GM18870 (cell line): ENCODE measurements at regions not wholly inside any gene's neighbourhood (a gene's known extent, or its start where the extent isn't known, plus 50 kb on each side); places are given as distances from the start of the nearest gene placed in this dataset.
"Not testable (repeated sequence)": the region's sequence is repeated elsewhere in the genome, so short reads cannot be mapped to it uniquely, and the experiment has no call there.

Experiments
- ATAC-seq: cut with Tn5 transposase; IDR thresholded peaks from one replicate; pipeline ENCODE4 v1.9.1; 2021; ENCODE audit warnings: moderate library complexity; ENCODE audit not compliant: unreplicated experiment

DNA sequence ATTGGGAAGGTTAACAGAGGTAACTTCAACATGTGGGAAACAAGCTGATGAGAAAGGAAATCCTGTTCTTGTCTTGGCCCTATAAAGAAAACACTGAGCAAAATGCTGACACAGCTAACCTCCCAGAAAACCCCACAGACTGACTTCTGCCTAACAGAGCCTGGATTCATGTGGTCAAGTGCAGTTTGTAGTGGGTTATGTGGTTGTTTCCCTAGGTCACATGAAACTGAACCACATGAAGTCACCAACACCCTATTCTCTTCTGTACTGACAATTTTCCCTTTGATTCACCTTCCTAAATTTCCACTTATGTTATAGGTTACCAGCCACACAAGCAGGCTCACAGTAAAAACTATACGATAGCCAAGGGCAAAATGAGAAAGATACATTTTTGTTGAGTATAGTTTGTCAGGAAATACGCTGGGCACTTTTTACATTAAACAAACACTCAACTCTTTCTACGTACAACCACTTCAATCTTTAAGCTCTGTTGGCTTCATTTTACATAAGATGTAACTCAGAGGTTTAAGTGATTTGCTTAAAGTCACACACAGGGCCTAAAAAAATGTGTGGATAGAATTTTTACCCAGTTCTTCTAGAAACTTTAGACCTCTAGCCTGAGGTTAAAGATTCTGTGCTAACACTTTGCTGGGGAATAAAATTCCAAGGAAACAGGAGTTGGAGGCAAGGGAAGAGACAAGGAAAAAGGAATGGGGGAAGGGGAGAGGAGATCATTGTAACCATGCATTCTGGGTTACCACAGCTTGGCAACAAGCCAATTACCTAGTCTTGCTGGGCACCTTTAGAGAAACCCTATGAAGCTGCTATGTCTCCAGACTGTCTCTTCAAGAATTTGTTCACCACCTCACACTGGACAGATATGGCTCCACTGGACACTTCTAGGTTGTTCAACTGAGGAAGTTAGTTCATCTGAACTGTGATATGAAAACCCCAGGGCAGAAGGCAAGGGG is 601.6 kb upstream of the USP24 start:
- no peak for ATAC-seq

DNA sequence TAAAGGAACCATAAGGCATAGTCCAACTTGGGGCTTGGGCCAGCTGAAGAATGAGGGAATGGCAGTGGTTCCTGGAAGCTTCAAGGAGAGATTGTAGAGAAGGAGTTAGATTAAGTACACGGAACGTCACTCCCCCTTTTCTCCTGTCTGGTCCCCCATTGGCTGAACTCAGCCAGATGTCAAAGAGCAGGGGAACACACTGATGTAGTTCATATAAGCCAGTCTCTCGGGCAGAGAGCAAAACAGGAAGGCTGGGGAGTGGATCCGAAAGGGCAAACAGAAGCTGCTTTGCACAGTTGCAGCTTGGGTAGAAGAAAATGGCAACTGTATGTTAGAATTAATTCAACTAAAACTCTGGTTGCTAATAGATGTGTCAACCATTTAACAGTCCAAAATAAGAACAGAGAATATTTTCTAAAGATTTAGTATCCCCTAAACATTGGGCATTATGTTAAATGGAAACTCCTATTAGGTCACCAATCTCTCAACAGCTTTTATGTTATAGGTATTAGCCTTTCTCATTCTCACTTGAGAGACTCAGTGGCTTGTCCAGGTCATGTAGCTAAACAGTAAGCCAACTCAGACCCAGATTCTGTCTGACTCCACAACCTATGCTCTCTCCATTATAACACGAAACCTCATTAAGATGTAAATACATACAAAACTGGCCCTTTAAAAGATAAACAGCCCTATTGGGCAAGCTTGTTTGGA is 600.7 kb upstream of the USP24 start:
- ATAC-seq: no peak

DNA sequence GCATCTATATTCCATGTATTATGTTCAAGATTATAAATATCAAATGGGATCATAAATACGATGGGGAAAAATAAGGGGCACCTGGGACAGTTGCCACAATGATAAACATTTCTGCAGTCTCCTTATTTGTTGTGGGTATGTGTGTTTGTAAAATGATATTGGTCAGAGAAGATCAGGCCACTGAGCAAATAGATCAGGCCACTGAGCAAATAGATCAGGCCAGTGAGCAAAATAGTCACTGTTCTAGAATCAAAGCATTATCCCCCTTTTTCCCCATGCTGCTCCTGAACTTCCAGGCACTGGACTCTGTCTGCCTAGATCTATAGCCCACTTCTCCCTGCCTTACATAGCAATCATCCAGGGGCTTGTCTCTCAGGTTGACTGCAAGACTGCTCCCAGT is 599.8 kb upstream of the USP24 start:
- no peak for ATAC-seq

DNA sequence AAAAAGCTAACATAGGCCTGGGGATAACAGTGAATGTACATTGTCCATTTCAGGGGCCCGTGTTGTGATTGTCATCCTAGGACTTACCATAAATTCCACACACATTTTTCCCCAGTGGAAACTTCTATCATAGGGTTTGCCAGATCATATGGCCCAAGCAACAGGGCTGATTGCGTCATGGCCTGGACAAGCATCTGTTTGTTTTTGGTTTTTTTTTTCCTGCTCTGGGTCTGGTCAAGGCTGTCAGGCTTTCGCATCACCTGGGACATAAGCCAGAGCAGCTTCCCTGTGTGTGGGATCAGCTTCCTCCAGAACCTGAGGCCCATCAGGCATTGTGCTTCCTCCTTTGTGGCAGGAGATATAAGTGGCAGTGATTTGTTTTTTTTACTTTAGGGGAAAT is 598.5 kb upstream of the USP24 start:
- ATAC-seq: no peak

DNA sequence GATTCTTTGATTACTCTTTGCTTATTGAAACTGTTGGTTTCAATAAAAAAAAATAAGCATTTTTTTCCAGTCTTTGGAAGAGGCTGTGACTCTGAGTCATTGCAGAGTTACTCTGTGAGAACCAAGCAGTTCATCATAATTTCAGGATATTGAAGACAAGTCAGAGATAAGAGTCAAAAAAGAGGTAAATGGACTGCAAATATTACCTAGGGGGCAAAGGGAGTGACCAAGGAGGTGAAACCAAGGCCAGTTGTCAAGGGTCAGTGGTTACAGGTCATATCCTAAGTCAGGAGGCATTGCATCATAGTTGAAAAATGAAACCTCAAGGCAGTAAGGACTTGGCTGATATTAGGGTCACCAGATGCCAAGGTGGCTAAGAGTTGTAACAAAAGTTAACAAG is 597.1 kb upstream of the USP24 start:
- ATAC-seq: no peak

DNA sequence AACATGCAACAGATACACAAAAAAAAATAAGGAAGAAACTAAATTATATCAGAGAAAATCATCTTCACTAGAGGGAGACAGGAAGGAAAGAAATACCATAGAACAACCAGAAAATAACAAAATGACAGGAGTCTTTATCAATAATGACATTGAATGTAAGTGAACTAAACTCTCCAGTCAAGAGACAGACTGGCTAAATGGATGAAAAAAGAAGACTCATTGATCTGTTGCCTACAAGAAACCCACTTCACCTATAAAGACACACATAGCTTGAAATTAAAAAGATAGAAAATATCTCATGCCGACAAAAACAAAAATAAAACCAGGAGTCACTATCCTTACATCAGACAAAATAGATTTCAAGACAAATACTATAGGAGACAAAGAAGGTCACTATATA is 593.1 kb upstream of the USP24 start:
- ATAC-seq: no peak

DNA sequence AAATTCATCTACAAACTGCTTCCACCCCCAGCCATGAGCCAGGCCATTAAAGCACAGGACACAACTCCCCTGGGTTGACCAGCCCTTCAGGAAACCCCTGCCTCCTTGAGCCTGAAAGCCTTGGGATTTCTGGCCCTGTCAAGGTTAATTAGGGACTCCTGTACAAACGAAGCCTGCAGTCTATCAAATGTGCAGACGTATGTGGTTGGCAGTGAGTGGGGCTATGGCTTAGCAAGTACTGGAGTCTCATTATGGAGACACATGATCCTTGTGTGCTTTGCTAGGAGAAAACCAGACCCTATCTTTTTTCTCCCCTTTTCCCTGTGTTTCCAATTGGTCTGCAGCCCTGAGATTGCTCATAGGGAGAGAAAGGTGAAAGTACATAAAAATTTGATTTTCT is 588.3 kb upstream of the USP24 start:
- no peak for ATAC-seq

DNA sequence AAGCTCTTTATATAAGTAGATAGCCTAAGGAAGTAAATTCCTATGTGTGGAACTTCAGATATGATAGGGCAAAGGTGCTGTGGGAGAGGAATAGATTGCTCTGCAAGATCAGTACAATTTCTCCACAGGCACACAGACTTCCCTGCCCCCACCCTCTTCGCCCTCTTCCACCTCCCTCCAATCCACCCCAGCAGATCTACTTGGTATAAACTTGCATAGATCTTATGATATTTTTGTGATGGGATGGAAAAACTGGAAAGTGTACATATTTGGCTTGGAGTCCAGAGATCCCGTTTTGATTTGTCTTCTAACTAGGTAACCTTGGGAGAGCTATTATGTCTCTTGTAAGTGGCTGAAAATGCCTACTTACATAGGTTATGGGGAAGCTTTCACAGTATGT is 586.3 kb upstream of the USP24 start:
- no peak for ATAC-seq

DNA sequence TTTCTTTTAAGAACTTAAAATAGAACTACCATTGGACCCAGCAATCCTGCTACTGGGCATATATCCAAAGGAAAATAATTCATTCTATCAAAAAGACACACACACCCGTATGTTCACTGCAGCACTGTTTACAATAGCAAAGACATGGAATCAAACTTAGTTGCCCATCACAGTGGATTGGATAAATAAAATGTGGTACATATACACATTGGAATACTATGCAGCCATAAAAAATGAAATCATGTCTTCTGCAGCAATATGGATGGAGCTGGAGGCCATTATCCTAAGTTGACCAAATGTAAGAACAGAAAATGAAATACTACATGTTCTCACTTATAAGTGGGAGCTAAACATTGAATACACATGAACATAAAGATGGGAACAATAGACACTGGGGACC is 585.3 kb upstream of the USP24 start:
- ATAC-seq: no peak

DNA sequence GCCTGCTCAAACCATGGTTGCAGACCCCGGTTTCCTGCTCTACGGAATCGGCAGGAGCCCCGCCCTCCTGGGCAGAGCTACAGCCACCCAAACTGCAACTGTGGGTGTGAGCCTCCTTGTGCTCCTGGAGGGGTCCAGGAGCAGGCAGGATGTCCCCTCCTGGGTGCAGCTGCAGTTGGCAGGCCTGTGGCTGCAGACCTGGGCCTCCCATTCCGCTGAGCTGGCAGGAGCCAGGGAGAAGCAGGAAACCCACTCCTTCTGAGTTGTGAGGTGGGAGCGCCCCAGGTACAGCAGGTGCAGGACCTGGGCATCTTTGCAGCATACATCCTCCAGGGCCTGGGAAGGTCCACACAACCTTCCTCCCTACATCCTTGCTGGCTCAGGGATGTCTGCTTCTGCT is 578.7 kb upstream of the USP24 start:
- no peak for ATAC-seq

DNA sequence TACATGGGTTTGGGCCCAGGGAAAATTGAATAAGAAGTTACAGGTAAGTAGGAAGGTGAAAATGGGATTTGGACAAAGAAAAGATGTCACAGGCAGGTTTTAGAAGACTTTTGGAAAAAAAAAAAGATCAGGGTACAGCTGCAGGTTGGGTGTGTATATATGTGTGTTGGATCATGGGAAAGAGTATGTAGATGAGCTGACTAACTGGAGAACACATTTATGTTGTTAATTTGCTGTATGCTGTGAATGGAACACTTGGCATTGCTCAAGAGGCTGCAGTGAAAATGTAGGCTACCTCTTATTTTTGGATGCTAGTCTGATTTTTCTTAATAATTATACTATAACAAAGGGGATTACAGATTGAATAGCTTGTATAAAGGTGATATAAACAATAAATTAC is 577.7 kb upstream of the USP24 start:
- ATAC-seq: no peak

DNA sequence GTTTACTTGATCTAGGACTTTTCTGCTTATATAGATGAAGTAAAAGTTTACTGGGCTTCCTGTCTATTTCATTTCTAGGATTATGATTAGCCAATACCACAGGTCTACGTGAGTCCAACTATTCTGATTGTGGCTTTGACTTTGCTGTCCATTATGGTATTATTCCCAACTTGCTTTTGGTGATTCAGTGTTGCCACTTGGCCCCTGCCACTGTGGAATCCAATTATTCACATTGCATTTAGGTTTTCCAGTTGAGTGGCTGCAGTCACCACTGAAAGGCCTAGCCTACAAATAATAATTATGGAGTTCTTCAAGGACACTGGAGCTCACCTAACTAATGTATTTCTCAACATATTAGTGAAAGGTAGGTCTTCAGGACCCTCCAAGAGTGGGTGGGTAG is 574.3 kb upstream of the USP24 start:
- no peak for ATAC-seq

DNA sequence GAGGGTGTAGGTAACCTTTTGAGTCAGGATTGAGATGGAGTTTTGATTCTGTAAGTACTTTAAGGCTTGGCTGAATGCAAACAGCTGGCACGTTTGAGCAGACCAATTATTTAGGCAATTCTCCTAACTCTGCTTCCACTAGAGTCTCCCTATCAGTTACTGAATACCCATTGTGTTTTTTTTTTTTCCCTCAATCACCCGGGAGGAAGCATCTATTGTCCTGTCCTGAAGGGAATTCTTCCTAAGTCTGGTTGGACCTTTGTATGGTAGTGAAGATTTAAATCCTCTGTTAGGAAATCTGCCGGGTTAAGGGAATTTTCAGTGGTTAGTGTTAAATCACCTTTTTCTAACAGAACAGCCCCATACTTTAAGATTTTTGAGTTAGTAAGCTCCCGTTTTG is 571.2 kb upstream of the USP24 start:
- no peak for ATAC-seq

DNA sequence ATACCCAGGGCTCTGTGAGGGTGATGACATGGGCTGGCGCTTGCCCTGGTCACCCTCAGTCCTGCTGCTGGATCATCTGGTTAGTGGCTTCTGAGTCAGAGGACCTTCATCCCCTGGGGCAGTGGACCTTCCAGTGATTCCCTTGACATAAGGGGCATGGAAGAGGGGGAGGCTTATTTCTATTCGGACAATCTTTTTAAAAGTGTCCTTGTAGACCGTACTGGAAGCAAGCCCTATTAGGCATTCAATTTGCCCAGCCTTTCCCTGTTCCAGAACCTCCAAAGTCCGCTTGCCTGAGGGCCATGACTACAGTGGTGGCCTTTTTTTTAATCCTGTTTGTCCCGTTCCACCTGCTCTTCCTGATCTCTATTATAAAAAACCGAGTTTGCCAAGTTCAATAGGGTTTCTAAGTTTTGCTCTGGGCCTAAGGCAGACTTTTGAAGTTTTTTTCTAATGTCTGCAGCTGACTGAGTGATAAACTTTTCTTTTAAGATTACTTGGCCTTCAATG is 569.8 kb upstream of the USP24 start:
- ATAC-seq: not testable (repeated sequence)

DNA sequence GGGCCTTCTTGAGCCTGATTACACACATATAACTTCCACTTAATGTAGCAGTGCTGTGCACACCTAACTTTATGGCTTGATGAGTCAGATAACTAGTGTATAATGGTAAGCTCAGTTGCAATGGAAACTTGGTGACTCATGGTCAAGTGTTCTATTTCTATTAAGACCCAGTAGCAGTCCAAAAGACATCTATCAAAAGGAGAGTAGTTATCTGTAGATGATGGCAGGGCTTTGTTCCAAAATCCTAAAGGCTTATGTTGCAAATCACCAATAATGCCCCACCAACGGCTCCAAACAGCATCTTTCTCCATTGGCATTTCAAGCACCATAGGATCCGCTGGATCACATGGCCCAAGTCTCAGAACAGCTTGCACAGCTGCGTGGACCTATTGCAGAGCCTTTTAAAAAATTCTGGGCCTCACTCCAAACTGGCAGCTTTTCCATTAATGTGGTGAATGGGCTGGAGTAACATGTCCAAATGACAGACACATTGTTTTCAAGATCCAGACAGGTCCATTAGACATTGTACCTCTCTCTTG is 566.8 kb upstream of the USP24 start:
- no peak for ATAC-seq

DNA sequence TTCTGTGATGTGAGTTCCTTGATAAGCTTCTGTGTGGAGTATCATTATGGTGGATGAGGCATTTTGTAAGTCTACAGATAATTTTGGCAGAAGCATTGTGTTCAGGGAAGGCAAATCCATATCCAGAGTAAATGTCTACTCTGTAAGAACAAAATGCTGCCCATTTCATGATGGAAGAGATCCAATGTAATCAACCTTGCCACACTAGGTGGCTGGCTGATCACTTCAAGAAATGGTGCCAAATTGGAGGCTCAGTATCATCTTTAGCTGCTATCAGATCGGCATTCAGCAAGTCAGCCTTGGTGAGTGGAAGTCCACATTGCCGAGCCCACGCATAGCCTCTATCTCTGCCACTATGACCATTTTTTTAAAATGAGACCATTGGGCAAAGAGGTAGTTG is 565.8 kb upstream of the USP24 start:
- ATAC-seq: no peak

DNA sequence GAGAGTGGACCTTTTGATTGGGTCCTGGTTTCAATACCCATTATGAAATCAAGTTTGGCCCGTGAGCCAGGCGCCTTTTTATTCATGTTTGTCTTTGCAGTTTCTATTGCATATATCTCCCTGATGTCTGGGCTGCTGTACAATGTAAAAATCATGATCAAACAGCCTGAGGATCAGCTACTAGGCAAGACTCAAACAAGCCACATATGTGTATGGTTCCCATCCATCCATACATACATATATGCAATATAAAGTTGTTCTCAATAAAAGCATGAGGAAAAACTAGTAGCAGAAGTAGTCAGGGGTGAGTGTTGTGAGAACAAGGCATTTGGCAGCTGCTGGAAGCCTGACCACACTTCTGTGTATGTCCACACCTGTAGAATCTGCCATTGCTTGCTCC is 562.4 kb upstream of the USP24 start:
- no peak for ATAC-seq

DNA sequence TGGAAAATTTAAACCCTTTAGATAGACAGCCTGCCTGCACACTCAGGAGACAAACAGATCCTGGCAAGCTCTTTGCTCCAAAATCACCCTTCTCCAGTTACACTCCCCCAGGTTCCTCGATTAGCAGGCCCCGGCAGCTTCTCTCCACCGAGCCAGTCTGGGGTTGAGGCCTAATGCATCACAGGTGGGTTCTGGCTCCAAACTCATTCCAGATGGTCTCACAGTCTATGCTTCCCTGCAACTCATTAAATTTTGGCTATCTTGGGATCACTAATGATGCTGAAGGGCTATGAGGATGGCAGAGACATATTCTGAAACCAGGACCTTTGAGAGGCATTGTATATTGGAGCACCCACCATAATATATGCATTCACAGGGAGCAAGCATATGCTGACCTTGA is 559.8 kb upstream of the USP24 start:
- no peak for ATAC-seq

DNA sequence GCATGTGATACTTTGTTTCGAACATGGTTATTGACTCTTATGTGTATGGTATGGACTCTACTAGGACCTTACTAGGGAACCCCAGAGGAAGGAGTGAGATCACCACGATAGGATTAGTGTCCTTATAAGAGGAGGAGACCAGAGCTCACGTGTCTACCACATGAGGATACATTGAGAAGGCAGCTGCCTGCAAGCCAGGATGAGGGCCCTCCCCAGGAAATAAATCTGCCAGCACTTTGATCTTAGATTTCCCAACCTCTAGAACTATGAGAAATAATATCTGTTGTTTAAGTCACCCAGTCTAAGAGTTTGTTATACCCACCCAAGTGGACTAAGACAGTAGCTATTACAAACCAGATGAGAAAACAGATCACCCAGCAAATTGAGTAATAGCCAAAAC is 559.3 kb upstream of the USP24 start:
- ATAC-seq: no peak

DNA sequence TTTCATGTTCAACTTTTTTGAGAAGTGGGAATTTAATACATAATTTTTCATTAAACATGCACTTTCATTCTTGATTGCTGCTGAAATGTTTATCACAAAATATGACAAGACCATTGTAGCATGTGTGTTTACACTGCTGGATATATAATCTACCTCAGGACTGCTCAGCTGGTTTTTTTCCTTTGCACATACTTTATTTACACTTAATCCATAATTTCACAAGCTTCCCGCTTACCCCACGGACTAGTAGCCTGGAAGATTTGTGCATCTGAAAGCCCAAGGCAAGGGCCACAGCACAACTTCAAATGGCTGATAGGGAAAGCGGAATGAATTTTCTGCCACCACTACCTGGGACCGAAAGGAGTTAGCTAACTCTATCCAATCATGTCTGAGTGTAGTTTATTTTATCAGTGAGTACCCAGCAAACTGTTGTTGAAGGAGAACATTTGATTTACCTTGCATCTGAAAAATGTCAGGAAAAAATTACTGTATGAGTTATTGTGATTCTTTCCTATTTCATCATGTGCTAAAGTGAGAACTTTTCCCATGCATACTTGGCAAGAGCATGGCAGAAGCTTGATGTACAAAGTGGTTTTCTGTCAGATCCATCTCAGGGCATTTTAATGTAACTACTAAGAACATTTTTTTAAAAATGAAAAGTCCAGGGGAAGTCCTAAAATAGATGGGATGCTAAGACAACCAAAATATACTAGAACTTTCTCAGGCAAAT is 558.2 kb upstream of the USP24 start:
- ATAC-seq: no peak

DNA sequence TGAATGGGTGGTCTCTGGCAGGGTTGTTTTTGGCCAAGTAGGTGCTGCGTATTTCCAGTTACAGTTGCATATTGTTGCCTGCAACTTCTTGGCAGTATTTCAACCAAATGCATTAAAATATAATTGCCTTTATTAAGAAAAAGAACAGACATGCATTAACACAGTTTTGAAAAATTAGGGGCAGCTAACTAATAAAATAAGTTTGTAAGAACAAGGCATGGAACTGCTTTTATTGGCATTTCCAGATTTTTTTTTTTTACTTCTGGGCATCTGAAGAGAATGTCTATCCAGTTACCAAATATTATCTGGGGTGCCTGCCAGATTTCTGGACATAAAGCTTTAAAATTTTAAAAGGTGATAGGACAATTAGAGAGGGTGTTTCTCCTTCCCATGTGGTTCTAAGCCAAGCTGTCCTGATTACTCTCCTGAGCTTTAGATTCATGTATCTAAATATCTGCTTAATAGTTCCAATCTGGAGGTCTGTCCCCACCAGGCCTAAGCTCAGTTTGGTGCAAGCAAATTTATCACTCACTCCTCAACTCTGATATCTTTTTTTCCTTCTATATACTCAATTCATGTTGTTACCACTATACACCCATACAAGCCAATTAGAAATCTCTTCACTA is 553.3 kb upstream of the USP24 start:
- no peak for ATAC-seq
